ENCODE measurements at regions not wholly inside any gene's neighbourhood (a gene's known extent, or its start where the extent isn't known, plus 50 kb on each side); places are given as distances from the start of the nearest gene placed in this dataset.
A peak's percentile ranks its signal among the peaks of the same experiment; 100 is the strongest.
"Not testable (repeated sequence)": the region's sequence is repeated elsewhere in the genome, so short reads cannot be mapped to it uniquely, and the experiment has no call there.

- no peak overlapping the region for H3K4me3 ChIP-seq (ENCODE audit: low read depth, low read length)
- TF ChIP-seq CTCF (IDR thresholded peaks at IDR 0.05; ENCODE audit: control insufficient read depth, extremely low read depth, insufficient read depth): no peak
- no peak for DNase-seq (ENCODE audit: low read depth)
Measured at GRCh38 chrX:150269605-150270254, 93.4 kb upstream of the MAMLD1 start.

GRCh38 chrX:150270622-150271021, 92.5 kb upstream of the MAMLD1 start:
- H3K4me3 ChIP-seq (ENCODE audit: low read depth, low read length): no peak overlapping the region
- TF ChIP-seq CTCF (IDR thresholded peaks at IDR 0.05; ENCODE audit: control insufficient read depth, extremely low read depth, insufficient read depth): no peak
- peak; percentile 25 for DNase-seq (ENCODE audit: low read depth)

- DNase-seq (ENCODE audit: low read depth); H3K4me3 ChIP-seq (ENCODE audit: low read depth, low read length): not testable (repeated sequence)
Measured at GRCh38 chrX:150273575-150274294, 89.4 kb upstream of the MAMLD1 start.

GRCh38 chrX:150282953-150283352, 80.2 kb upstream of the MAMLD1 start:
- no peak for TF ChIP-seq CTCF (IDR thresholded peaks at IDR 0.05; ENCODE audit: control insufficient read depth, extremely low read depth, insufficient read depth)
- H3K4me3 ChIP-seq (ENCODE audit: low read depth, low read length): no peak overlapping the region

GRCh38 chrX:150291014-150291413, 72.1 kb upstream of the MAMLD1 start:
- H3K4me3 ChIP-seq (ENCODE audit: low read depth, low read length): no peak overlapping the region
- no peak for TF ChIP-seq CTCF (IDR thresholded peaks at IDR 0.05; ENCODE audit: control insufficient read depth, extremely low read depth, insufficient read depth)
- no peak for DNase-seq (ENCODE audit: low read depth)

More at GRCh38 chrX:150282953-150283352, 80.2 kb upstream of the MAMLD1 start:
- no peak for DNase-seq (ENCODE audit: low read depth)

DNA sequence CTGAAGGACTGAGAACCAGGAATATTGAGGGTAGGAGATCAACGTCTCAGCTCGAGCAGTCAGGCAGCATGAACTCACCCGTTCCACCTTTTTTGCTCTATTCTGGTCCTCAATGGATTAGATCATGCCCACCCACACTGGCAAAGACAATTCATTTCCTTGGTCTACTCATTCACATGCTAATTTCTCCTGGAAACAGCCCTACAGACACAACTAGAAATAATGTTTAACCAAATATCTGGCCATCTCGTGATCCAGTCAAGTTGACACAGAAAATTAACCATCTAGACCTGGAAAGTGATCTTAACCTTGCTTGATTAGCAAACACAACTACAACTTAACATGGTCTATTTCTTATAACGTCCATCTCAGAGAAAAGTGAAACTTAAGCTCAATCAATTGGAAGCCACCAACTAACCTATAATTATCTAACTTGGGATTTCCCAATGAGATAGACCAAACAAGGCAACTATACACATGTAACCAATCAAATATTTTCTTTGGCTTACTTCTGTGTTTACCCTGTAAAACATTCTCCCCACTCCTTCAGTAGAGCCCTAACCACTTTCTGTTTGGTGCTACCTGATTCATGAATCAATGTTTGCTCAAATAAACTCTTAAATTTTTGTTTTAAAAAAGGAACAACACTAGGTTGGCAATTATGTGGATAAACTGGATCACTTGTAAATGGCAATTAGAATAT, 69.7 kb upstream of the MAMLD1 start:
- H3K4me3 ChIP-seq (ENCODE audit: low read depth, low read length): no peak overlapping the region
- no peak for TF ChIP-seq CTCF (IDR thresholded peaks at IDR 0.05; ENCODE audit: control insufficient read depth, extremely low read depth, insufficient read depth)
- peak; percentile 72 for DNase-seq (ENCODE audit: low read depth)

DNA sequence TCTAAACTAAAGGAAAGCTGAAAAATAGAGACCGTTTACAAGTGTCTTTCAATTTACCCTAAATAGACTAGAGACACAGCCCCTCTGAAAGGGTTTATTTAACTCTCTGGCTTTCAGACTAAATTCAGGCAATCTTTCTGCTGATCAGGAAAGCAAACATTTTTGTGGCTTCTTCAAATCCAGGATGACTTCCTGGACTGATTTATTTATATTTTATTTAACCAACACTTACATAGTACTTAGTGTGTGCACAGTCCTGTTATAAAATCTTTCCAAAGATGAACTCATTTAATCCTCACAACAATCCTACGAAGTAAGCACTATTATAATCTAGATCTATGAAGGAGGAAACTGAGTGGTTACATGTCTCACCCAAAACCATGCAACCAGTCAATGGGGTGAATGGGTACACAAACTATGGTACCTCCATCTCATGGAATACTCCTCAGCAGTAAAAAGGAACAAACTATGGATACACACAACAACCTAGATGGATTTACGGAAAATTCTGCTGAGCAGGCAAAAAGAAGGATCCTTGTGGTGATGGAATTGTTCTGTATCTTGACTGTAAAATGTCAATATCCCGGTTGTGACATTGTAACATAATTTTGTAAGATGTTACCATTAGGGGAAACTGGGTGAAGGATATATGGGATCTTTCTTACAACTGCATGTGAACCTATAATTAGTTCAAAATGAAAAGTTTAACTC, 64.1 kb upstream of the MAMLD1 start:
- no peak overlapping the region for H3K4me3 ChIP-seq (ENCODE audit: low read depth, low read length)
- peak; percentile 13 for DNase-seq (ENCODE audit: low read depth)
- no peak for TF ChIP-seq CTCF (IDR thresholded peaks at IDR 0.05; ENCODE audit: control insufficient read depth, extremely low read depth, insufficient read depth)

All from LNCaP clone FGC (cell line).